ENCODE measurements at regions not wholly inside any gene's neighbourhood (a gene's known extent, or its start where the extent isn't known, plus 50 kb on each side); places are given as distances from the start of the nearest gene placed in this dataset.

GRCh38 chr10:117884592-117884991 lies 162.1 kb downstream of the RAB11FIP2 start:
- TF ChIP-seq CTCF (IDR thresholded peaks at IDR 0.05; ENCODE audit: control extremely low read depth in 1 of 3, insufficient read depth in 1 of 3, low read depth in 1 of 3, low read length in 3 of 3), result no peak
- TF ChIP-seq TEAD4 (IDR thresholded peaks at IDR 0.05; ENCODE audit: low read depth, low read length), result no peak
- TF ChIP-seq ZNF274 (IDR thresholded peaks at IDR 0.05; ENCODE audit: borderline replicate concordance, extremely low read depth, low read length), result no peak
- no peak for TF ChIP-seq EZH2 (IDR thresholded peaks at IDR 0.05; ENCODE audit: low read depth, low read length, severe bottlenecking)
- no peak for TF ChIP-seq BACH1 (IDR thresholded peaks at IDR 0.05; ENCODE audit: low read length)
- TF ChIP-seq SIN3A (conservative IDR thresholded peaks at IDR 0.05 in 1 of 2, IDR thresholded peaks at IDR 0.05 in 1 of 2; ENCODE audit: low read depth in 1 of 2, low read length in 2 of 2), result no peak
- no peak for TF ChIP-seq JUN (IDR thresholded peaks at IDR 0.05; ENCODE audit: low read depth, low read length)
- TF ChIP-seq POLR2AphosphoS5 (IDR thresholded peaks at IDR 0.05; ENCODE audit: low read depth, low read length), result no peak
- no peak for TF ChIP-seq EGR1 (IDR thresholded peaks at IDR 0.05; ENCODE audit: borderline replicate concordance, low read depth, low read length)
- no peak for TF ChIP-seq ATF2 (IDR thresholded peaks at IDR 0.05; ENCODE audit: low read length)
- no peak for TF ChIP-seq E2F6 (IDR thresholded peaks at IDR 0.05)
- no peak for TF ChIP-seq BCL11A (IDR thresholded peaks at IDR 0.05; ENCODE audit: low read depth in 2 of 2, low read length in 2 of 2)

Measured in H1 (cell line).